T-helper 1 cell treated with Interleukin-12 subunit alpha and Interleukin-12 subunit beta and Interleukin-4 antibody, amounts not matched to agents 30 μg/mL and 1 μg/mL, for 36 hours (primary cell): ENCODE measurements at regions not wholly inside any gene's neighbourhood (a gene's known extent, or its start where the extent isn't known, plus 50 kb on each side); places are given as distances from the start of the nearest gene placed in this dataset.
A peak's percentile ranks its signal among the peaks of the same experiment; 100 is the strongest.
"Not testable (repeated sequence)": the region's sequence is repeated elsewhere in the genome, so short reads cannot be mapped to it uniquely, and the experiment has no call there.

Source experiments
- H3K27ac Mint-ChIP-seq: one replicate; pipeline ENCODE4 v1.8.0; 2021; ENCODE audit warnings: mild to moderate bottlenecking, mixed read lengths
- H3K27me3 Mint-ChIP-seq: one replicate; pipeline ENCODE4 v1.8.0; 2021; ENCODE audit warnings: low read depth, mixed read lengths
- H3K36me3 Mint-ChIP-seq: one replicate; pipeline ENCODE4 v1.8.0; 2021; ENCODE audit warnings: low read depth, mixed read lengths
- H3K4me1 Mint-ChIP-seq: one replicate; pipeline ENCODE4 v1.8.0; 2021; ENCODE audit warnings: low read depth, mixed read lengths
- H3K4me3 Mint-ChIP-seq: one replicate; pipeline ENCODE4 v1.8.0; 2021; ENCODE audit warnings: mild to moderate bottlenecking, moderate library complexity, mixed read lengths
- H3K9me3 Mint-ChIP-seq: one replicate; pipeline ENCODE4 v1.8.0; 2021; ENCODE audit warnings: mixed read lengths

DNA sequence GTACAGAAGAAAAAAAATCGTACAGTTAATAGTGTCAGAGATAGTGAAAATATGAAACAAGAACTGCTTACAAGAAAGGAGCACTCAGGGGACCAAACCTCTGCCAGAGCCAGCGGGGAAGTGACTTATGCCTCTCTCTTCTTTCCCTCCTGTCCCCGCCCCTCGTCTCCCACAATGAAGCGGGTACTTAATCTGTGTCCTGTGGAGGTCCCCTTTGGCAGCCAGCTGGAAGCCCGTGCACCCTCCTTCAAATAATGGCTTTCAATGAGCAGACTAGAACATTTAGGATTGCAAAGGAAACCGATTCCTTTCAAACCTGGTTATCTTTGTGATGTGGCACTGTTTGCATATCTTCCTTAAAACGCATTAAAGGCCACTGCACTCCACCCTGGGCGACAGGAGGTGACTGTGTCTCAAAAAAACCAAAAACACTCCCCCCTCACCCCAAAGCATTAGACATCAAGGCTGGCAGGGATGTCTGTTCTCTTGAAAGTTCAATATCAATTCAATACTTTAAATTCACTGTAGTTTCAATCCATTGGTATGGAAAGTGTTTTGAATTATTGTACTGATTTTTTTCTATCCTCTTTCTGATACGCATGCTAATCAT lies 51.7 kb downstream of the PPIAL4C start:
- H3K27ac Mint-ChIP-seq, result peak overlapping the region; percentile 99
- H3K9me3 Mint-ChIP-seq, H3K36me3 Mint-ChIP-seq, H3K27me3 Mint-ChIP-seq: not testable (repeated sequence)
- peak overlapping the region; percentile 92 for H3K4me3 Mint-ChIP-seq
- H3K4me1 Mint-ChIP-seq, result peaks cover 26% of the 10 kb centered on the region

GRCh38 chr1:149636286-149637122 lies 52.9 kb downstream of the PPIAL4C start:
- peak overlapping the region; percentile 99 for H3K27ac Mint-ChIP-seq
- not testable (repeated sequence) for H3K9me3 Mint-ChIP-seq, H3K27me3 Mint-ChIP-seq, H3K36me3 Mint-ChIP-seq
- H3K4me3 Mint-ChIP-seq, result peak overlapping the region; percentile 92
- H3K4me1 Mint-ChIP-seq, result peaks cover 26% of the 10 kb centered on the region

DNA sequence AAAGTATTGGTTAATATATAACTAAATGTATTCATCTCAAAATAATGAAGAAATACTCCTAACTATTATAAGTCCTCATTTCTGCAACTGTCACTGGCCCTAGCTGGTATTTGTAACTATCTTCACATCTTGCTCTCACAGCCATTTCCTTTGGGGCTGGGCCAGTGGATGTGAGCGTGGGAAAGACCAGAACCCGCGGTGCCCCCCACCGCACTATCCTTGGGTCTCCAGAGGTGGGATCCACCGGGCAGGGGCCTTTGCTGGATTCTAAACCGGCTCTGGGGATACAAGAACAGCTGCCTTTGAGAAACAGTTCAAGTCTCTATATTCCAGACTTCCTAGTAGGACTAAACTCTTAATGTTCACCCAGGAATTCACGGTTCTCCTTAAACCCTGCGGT lies 54.8 kb downstream of the PPIAL4C start:
- not testable (repeated sequence) for H3K36me3 Mint-ChIP-seq, H3K27ac Mint-ChIP-seq, H3K4me3 Mint-ChIP-seq, H3K9me3 Mint-ChIP-seq, H3K27me3 Mint-ChIP-seq
- H3K4me1 Mint-ChIP-seq, result peaks cover 26% of the 10 kb centered on the region

DNA sequence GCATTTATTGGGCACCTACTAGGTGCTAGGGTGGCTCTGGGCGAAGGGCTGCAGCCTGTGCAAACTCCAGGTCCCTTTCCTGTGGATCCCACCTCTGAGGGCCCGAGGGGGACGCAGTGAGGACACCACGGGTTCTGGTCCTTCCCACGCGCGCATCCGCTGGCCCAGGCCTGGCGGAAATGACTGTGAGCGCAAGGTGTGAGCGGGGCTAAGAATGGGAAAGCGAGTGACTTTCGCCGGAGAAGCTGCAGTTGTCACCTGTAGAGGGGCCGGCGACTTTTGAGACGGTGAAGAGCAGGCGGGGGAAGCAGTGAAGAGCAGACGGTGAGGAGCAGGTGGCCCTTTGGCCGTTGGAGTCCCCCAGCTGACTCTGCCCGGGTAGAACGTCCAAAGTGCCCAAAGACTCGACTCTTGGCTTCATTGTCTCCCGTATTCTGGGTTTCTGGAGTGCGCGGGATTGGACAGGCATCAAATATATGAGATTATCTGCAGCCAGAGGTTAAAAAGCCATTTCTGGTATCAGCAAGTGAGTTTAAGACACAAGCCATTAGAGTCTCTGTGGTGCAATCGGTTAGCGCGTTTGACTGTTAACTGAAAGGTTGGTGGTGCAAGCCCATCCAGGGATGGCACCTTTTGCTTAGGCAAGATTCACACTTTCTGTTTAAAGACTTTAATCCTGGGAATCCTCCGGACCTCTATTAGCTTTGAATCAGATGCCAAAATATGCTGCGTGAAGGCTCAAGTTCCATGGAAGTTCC lies 55.4 kb downstream of the PPIAL4C start:
- H3K4me1 Mint-ChIP-seq, result peaks cover 21% of the 10 kb centered on the region
- H3K4me3 Mint-ChIP-seq, H3K9me3 Mint-ChIP-seq, H3K36me3 Mint-ChIP-seq, H3K27ac Mint-ChIP-seq, H3K27me3 Mint-ChIP-seq: not testable (repeated sequence)

- not testable (repeated sequence) for H3K27me3 Mint-ChIP-seq, H3K27ac Mint-ChIP-seq, H3K4me3 Mint-ChIP-seq, H3K9me3 Mint-ChIP-seq, H3K36me3 Mint-ChIP-seq
- peaks cover 14% of the 10 kb centered on the region for H3K4me1 Mint-ChIP-seq
These were observed 57.5 kb downstream of the PPIAL4C start for GRCh38 chr1:149641179-149641578.

DNA sequence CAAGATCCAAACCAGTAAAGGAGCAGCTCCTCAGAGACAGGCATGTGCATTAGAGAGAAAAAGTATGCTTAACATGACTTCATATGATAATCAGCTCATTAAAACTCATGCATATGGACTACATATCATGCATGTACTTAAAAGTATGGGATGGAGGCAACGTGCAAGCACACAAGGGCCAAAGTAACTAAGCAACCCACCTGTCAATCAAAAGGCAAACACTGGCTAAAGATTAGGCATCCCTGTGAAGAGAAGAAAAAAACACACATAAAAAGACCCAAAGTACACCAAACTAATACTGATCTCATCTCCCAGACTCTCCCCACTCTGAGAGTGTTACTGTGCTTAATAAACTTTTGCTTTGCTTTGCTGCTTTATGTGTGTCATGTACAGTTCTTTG lies 61.2 kb downstream of the PPIAL4C start:
- H3K36me3 Mint-ChIP-seq, result not testable (repeated sequence)

GRCh38 chr1:149646360-149647017 lies 62.8 kb downstream of the PPIAL4C start:
- H3K4me1 Mint-ChIP-seq, H3K9me3 Mint-ChIP-seq, H3K36me3 Mint-ChIP-seq, H3K27me3 Mint-ChIP-seq: not testable (repeated sequence)
- Mint-ChIP-seq H3K4me3 (peak overlapping the region; percentile 86), H3K27ac (peak overlapping the region; percentile 74)

More for the DNA sequence above, 61.2 kb downstream of the PPIAL4C start:
- H3K27ac Mint-ChIP-seq, H3K4me1 Mint-ChIP-seq, H3K4me3 Mint-ChIP-seq, H3K27me3 Mint-ChIP-seq, H3K9me3 Mint-ChIP-seq: not testable (repeated sequence)

DNA sequence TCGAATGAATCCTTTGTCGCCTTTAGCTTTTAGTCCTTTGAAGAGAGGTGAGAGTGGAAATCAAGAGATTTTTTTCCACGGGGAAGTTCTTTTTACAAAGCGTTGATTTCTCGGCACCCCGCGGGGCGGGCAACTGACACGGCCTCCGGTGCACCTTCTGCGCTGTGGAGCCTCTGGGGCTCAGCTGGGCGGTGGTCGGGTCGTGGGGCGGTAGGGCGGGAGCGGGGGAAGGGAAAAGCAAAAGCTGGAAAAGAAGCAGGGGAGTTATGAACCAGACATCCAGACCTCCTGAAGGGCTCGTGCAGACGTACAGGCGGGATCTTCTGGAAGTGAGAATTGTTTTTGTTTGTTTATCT lies 63.3 kb downstream of the PPIAL4C start:
- H3K27ac Mint-ChIP-seq, H3K27me3 Mint-ChIP-seq, H3K9me3 Mint-ChIP-seq, H3K36me3 Mint-ChIP-seq, H3K4me3 Mint-ChIP-seq, H3K4me1 Mint-ChIP-seq: not testable (repeated sequence)

- H3K4me3 Mint-ChIP-seq, H3K36me3 Mint-ChIP-seq, H3K9me3 Mint-ChIP-seq, H3K27me3 Mint-ChIP-seq, H3K4me1 Mint-ChIP-seq, H3K27ac Mint-ChIP-seq: not testable (repeated sequence)
These were observed 74.1 kb downstream of the PPIAL4C start for GRCh38 chr1:149657750-149658149.

- H3K27ac Mint-ChIP-seq, H3K27me3 Mint-ChIP-seq, H3K4me1 Mint-ChIP-seq, H3K36me3 Mint-ChIP-seq, H3K9me3 Mint-ChIP-seq, H3K4me3 Mint-ChIP-seq: not testable (repeated sequence)
These were observed 74.5 kb downstream of the PPIAL4C start for GRCh38 chr1:149658175-149658574.

- H3K4me3 Mint-ChIP-seq, H3K36me3 Mint-ChIP-seq: not testable (repeated sequence)
These were observed 81.0 kb downstream of the PPIAL4C start for GRCh38 chr1:149664624-149665023.

DNA sequence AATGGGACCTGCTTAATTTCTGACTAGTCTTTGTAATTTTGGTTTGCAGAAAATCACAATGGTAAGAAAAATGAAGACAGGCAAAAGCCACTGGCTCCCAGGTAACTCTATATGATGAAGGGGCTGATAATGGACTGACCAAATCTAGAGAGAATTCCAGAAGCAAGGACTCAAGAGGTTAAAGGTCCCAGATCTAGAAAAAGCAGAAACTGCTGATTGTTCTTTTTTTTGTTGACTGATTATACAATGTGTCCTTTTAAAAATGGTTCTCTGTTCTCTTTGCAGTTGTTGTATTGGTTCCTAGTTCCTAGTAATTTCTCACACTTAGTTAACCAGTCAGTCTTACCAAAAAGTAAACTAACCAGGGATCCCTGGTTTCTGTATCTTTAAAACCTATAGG lies 81.4 kb downstream of the PPIAL4C start:
- not testable (repeated sequence) for H3K9me3 Mint-ChIP-seq, H3K27ac Mint-ChIP-seq, H3K4me3 Mint-ChIP-seq, H3K36me3 Mint-ChIP-seq, H3K27me3 Mint-ChIP-seq, H3K4me1 Mint-ChIP-seq

More at GRCh38 chr1:149664624-149665023, 81.0 kb downstream of the PPIAL4C start:
- H3K27ac Mint-ChIP-seq, H3K27me3 Mint-ChIP-seq, H3K4me1 Mint-ChIP-seq, H3K9me3 Mint-ChIP-seq: not testable (repeated sequence)

DNA sequence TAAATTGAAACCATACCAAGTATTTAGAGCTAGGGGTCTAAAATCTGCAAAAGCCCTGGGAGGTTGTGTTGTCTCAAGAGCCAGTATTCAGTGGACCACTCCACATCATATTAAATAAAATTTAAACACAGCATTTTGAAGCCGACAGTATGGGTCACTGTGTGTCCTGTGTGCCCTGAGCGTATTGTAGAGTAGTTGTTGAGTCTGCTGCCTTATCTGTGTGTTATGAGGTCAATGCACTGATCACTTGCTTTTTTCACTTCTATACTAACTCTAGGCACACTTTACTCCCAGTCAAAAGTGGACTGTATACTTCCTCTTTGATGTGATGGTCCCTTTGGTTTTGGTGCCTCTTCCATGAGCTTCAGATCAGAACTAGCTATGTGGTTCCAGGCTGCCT lies 81.9 kb downstream of the PPIAL4C start:
- not testable (repeated sequence) for H3K27me3 Mint-ChIP-seq, H3K4me3 Mint-ChIP-seq, H3K27ac Mint-ChIP-seq, H3K4me1 Mint-ChIP-seq, H3K9me3 Mint-ChIP-seq, H3K36me3 Mint-ChIP-seq

DNA sequence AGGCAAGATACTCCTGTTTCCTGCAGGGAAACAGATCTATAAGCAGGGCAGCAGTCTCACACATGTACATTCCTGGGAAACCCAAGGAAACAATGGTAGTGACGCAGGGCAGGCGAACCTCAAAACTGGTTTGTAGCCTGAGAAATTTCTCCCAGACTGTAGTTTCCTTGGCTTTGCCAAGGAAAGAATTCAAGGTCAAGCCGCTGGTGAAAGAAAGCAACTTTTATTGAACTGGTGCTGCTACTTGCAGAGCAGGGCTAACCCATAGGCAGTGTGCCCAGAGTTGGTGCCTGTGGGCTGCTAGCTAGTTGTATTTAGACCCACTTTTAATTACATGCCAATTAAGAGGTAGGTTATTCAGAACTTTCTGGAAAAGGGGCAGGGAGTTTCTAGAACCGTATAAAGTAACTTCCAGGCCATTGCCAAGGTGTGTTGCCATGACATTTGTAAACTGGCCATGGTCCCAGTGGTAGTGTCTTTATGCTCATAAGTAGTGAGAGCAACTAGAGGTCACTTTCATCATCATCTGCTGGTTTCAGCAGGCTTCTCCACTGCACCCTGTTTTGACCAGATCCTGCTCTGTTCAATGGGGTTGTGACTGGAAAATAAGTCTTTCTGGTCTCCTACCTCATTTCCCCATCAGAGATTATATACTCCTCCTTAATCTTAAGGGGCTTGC lies 89.7 kb downstream of the PPIAL4C start:
- not testable (repeated sequence) for H3K36me3 Mint-ChIP-seq, H3K4me1 Mint-ChIP-seq, H3K9me3 Mint-ChIP-seq, H3K27me3 Mint-ChIP-seq, H3K4me3 Mint-ChIP-seq, H3K27ac Mint-ChIP-seq
